ENCODE measurements at regions not wholly inside any gene's neighbourhood (a gene's known extent, or its start where the extent isn't known, plus 50 kb on each side); places are given as distances from the start of the nearest gene placed in this dataset.

DNA sequence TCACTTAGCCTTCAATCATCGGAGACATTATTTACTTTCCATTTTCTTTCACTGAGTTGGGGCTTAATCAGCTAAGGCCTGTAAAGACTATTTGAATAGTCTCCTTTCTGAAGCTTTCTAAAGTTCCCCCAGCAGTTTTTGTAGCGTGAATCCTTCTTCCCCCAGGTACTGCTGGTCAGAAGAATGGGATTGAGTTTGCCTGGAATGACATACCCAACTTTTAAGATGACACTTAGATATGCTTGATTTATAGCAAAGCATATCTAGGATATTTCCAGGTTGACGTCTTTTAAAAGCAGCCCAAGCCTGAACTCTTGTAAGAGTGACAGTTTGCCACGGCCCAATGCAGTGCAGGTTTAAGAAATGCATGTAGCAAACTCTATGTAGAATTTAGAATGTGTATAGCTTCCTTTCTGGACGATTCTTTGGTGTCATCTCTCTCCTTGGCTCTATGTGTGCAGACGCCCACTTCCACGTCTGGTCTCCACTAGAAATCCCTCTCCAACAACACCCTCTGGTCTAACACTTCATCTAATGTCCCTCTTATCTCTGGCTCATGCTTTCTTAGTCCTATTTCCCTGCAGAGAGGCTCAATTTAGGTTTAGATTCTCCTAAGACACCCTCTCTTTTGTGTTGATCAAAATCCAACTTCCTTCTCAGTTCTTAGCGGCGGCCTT is 175.0 kb upstream of the CYRIA start:
- TF ChIP-seq, protein P1, sequence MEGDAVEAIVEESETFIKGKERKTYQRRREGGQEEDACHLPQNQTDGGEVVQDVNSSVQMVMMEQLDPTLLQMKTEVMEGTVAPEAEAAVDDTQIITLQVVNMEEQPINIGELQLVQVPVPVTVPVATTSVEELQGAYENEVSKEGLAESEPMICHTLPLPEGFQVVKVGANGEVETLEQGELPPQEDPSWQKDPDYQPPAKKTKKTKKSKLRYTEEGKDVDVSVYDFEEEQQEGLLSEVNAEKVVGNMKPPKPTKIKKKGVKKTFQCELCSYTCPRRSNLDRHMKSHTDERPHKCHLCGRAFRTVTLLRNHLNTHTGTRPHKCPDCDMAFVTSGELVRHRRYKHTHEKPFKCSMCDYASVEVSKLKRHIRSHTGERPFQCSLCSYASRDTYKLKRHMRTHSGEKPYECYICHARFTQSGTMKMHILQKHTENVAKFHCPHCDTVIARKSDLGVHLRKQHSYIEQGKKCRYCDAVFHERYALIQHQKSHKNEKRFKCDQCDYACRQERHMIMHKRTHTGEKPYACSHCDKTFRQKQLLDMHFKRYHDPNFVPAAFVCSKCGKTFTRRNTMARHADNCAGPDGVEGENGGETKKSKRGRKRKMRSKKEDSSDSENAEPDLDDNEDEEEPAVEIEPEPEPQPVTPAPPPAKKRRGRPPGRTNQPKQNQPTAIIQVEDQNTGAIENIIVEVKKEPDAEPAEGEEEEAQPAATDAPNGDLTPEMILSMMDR (IDR thresholded peaks at IDR 0.05) = no peak
- TF ChIP-seq EZH2 (IDR thresholded peaks at IDR 0.05) (no peak), EZH2phosphoT487 (IDR thresholded peaks at IDR 0.05) (no peak)

Measured in neural progenitor cell (in vitro differentiated cells).